NCI-H2196 (cell line): ENCODE measurements at regions not wholly inside any gene's neighbourhood (a gene's known extent, or its start where the extent isn't known, plus 50 kb on each side); places are given as distances from the start of the nearest gene placed in this dataset.
"Not testable (repeated sequence)": the region's sequence is repeated elsewhere in the genome, so short reads cannot be mapped to it uniquely, and the experiment has no call there.

Source experiments
- DNase-seq: peaks from one replicate; lab custom pipeline; 2025; ENCODE audit not compliant: unreplicated experiment; lab: John Stamatoyannopoulos, UW

DNA sequence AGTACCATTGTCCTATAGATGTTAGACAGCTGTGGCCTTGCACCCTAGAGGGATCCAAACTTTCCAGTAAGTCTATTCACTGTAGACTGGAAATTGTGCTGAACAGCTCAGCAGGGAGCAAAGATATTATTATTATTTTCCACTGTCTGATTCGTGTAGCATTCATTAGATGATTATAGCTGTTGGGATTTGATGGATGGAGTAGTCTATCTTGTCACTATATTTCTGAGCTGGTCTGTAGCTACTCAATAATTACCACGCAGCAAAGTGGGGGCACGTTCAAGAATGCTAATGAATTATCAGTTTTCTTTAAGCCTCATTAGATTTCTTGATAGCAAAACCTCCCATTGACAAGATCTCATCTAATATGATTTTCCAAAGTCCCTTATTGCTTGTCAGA, 113.2 kb downstream of the RTP4 start:
- DNase-seq = no peak

DNA sequence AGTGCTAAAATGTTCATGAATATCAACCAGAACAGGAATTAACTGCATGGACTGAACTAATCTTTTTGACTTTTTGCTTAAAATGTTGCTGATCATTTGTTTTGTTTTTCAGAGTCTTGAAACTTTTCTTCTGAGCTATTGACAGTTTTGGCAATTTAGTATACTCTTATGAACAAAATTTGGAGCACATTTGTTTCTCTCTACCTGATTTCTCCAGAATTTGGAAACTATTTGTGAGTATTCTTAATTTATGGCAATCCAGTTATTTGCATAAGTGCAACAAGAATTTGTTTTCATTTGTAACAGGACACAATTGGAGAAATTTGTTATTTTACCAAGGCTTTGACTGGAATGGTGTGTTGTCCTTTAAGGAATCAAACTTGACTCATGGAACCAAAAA, 107.4 kb downstream of the RTP4 start:
- not testable (repeated sequence) for DNase-seq

DNA sequence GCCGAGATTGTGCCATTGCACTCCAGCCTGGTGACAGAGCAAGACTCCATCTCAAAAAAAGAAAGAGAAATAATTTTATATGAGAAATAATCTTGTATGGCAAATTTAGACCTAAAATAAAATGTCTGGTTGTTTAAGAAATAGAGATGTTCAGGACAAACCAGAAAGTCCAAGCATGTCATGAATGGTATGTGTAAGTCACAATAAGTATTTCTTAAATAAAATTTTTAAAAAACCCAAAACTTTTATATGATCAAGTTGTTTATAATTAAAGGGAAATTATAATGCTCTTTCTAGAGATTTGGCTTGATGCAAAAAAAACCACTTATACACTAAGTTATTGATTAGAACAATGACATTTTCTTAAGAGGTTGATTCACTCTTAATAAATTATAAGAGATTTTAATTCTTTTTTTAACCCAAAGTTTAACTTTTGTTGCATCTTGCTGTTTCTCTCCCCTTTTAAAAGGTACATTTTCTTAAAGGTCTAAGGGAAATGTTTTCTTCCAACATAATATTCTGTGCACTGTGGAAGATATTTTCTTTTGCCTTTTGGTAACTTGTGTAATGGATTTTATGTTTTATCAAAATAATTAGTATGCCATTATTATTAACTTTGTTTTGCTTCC, 105.7 kb downstream of the RTP4 start:
- no peak for DNase-seq

DNA sequence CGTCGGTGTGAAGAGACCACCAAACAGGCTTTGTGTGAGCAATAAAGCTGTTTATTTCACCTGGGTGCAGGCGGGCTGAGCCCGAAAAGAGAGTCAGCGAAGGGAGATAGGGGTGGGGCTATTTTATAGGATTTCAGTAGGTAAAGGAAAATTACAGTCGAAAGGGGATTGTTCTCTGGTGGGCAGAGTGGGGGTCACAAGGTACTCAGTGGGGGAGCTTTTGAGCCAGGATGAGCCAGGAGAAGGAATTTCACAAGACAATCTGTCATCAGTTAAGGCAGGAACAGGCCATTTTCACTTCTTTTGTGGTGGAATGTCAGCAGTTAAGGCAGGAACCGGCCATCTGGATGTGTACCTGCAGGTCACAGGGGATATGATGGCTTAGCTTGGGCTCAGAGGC, 98.1 kb downstream of the RTP4 start:
- not testable (repeated sequence) for DNase-seq

DNA sequence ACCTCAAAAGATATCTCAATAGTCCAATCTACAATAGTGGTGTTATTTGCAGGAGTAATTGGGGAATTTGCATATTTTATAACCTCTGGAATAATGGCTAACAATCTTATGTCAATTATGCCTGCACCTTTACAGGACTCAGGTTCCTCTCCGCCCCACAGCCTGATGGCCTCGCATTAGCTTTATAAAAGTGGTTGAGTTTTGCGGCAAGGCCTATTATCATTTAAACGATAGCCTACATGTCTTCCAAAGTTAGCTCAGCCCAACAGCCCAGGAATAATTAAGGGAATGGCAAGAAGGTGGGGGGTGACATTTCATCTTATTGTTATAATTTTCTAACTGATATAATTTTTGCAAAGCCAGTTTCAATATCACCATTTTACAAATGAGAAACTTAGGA, 97.3 kb downstream of the RTP4 start:
- no peak for DNase-seq

DNA sequence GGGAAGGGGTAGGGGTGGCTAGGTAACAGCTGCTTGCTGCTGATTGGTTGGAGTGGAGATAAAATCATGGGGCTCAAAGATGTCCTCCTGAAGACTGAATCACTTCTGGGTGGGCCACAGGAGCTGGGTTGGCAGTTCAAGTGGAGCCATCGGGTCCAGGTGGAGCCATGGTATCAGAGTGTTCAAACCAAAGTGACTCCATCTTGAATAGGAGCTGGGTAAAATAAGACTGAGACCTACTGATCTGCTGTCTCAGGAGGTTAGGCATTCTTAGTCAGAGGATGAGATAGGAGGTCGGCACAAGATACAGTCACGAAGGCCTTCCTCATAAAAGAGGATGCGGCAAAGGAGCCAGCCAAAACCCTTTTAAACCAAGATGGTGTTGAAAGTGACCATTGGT, 96.5 kb downstream of the RTP4 start:
- DNase-seq = no peak

DNA sequence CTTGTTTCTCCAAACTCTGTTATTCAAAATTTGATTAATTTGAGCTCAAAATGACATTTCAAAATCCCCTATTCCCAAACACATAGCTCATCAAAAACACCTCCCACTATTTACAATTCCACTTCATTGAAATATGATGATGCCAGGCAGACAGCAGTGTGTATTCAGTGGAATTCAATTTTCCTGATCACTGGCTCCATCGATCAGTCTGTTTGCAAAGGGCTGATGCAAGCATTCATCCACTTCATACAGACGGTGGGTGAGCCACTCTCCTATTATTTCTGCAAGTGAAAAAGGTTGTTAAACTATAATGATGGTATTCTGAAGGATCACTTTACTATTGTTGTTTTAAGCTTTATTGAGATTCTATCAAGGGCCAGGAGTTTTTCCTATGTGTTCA, 90.7 kb downstream of the RTP4 start:
- no peak for DNase-seq

DNA sequence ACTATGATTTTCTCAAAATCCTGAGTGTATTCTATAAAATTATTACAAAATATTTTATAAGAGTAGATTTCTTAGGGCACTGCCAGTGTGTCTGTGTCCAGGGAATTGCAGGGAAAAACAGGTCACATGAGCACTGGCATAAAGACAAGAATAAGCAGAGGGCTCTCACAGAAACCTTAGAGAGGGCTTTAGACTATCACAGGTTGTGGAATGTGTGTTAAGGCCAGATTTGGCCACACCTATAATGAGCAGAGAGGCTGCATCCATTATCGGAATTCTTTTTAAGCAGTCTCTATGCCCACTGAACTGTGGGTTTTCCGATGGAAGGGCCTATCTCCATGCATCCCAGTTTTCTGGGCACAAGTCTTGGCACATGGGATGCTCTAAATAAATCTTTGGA, 90.2 kb downstream of the RTP4 start:
- no peak for DNase-seq

DNA sequence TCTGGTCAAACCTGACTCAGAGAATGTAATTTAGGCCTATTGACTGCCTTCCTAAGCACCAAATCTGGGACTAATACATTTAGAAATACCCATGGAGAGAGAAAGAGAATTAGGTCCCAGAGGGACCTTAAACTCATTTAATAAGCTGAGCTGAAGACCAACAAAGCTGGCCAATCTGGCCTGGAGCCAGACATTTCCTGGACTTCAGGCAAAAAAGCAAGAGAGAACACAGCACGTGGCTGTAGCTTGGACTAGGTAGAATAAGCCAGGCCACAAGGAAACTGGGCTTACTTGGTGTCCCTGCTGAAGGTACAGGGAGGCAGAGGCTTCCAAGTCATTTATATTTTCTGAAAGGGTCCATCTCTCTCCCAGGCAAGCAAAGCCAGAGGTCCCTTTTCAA, 88.1 kb downstream of the RTP4 start:
- no peak for DNase-seq

DNA sequence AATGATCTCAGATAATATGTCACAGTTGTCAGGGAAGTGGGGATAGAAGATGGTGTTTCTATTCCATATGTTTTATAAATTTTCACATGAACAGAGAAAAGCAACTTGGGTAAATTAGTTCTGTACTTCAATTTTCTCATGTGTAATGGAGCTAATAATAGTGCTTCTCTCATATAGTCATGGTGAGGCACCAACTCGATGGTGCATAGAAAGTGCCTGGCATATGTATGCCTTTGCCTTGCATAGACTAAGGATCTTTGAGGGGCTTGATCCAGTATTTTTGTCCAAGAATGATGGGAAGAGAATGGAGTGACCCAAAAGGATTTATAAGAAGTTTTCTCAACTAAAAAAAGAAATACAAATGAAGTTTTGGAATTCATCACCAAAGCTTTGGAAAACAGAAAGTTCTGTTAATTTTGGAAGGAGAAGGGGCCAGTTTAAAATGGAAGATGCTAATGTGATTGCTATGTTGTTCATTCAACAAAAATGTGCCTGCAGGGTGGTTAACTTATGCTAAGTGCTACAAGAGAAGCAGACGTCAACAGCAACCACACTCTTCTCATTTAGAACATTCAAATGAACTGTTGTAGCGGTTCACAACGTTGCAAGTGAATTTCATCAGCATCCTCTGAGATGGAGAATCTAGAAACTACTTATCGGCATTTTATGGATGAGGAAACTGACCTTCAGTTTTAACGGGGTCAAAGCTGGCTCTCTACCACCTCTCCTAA, 86.1 kb downstream of the RTP4 start:
- no peak for DNase-seq

DNA sequence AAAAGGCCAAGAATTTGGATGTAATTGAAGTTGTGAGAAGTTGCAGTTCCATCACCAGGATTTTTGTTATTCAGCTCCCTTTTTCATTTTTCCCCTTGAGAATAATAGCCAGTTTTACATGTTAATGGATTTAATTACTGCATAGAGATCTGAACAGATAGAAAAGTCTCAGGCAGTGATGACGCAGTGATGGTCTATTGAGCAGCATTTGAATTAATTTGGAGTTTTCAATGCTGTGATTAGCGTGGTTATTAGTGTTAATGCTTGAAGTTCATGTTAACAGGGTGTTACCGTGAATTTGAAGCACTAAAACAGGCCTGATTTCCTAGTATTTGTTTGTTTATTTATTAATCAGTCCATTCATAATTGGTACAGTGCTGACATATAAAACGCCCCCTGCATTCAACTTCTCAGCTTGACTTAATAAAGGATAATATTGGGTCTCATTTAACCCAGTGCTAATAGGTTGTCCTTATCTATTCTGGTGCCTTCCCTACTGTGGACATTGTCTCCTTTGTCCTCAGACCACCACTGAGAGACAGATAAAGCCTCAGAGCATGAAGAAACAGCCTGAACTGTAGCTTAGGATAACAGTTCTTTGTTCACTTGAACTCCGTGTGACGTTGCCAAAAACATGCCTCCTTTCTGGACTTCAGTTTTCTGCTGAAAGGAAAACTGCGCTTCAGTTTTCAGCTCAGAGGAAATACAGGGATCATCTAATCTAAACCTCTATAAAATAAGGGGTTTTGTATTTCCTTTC, 82.4 kb downstream of the RTP4 start:
- DNase-seq = no peak

DNA sequence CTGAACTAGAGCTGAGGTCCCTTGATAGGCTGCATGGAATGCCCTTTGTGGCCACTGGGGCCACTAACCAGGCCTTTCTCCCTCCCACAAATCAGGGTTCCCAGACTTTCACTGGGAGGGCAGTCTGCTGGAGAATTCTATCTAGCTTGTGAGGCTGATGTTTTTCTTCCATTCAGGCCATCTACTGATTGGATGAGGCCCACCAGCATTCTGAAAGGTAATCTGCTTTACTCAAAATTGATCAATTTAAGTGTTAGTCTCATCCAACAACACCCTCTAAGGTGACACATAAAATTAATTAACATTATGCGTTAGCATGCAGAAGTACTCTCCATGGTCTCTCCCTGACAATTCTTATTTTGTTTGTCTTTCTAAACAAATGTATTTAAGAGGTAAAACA, 80.5 kb downstream of the RTP4 start:
- DNase-seq = no peak

DNA sequence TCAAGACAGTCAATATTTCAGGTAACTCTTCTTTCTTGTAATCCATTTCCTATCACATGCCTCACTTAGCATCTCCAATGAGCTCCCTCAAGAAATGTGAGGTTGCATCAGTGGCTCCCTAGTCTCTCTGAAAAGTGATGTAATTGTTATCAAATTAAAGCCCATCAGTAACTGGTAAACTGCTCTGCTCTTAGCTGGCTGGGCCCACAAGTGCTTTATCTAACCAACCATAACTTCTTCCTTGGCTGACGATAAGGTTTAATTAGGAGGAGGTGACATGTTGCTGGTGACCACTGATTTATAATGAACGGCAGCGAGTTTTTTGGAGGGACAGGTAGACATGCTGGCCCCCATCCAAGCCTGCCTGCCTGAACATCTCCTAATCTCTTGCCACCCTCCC, 79.6 kb downstream of the RTP4 start:
- no peak for DNase-seq

DNA sequence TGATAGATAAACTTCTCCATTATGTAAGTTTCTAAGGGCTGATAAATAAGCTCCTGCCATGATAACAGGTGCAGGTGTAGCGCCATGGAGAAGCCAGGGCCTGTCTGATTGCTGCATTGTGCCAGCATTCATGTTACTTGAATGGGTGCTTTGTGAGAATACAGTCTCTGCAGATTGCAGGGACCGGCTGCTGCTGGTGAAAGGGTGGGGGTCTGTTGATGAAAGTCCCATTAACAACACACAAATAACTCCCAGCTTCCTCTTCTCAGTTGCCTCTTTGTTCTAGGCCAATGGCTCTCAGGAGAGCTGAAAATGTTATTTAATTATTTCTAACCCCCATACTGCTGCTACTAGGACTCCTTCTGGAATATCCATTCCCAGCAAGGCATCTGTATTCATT, 77.2 kb downstream of the RTP4 start:
- no peak for DNase-seq

DNA sequence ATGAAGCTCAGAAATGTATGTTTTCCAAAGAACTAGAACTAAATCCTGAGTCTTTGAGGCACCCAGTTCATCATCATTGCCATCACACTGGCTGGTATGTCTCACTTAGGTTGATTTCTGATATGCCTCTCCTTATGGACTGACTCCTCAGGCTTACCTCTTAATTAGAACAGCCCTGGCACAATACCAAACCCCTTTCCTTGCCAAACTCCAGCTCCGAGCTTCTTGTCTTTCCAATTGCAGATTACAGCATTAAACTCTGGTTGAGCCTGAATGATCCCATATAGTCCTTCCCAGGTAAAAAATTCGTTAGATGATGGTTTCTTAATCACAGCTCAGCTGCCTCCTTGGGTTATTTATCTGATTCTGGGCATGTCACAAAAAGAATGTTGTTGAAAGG, 66.3 kb downstream of the RTP4 start:
- DNase-seq = no peak

DNA sequence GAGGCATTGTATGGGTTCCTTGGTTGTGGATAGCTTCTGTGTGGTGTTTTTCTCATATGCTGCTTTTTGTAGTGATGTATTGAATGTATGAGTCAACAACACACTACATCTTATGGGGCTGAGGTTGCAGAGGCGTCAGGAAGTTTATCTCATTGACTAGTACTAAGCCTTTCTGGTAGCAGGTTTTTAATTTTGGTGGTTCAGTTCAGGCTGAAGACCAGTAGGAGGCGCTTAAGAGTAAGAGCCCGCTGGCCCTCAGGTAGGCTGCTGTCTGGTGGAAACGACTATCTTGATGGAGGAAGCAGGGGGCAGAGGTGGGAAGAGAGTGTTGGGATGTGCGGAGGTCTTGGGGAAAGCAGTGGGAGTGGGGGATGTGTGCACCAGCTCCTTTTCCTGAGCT, 62.4 kb downstream of the RTP4 start:
- DNase-seq = no peak
